Neutrophil (primary cell): ENCODE measurements at regions not wholly inside any gene's neighbourhood (a gene's known extent, or its start where the extent isn't known, plus 50 kb on each side); places are given as distances from the start of the nearest gene placed in this dataset.

Experiments
- H3K27ac ChIP-seq: fragments of 200-600 bp; sonication (generic); 2 replicates; pipeline ENCODE4 v1.5.1; 2016; ENCODE audit warnings: mild to moderate bottlenecking, moderate library complexity
- H3K27me3 ChIP-seq: fragments of 200-600 bp; sonication (generic); 2 replicates; pipeline ENCODE4 v1.6.0; 2016; ENCODE audit warnings: mild to moderate bottlenecking
- H3K36me3 ChIP-seq: fragments of 200-600 bp; sonication (generic); 2 replicates; pipeline ENCODE4 v1.5.1; 2017
- H3K4me1 ChIP-seq, 2 experiments: fragments of 200-600 bp in 1 of 2; sonication (generic) in 1 of 2; 1 replicate in 1 of 2; 2 replicates in 1 of 2; pipeline versions ENCODE4 v1.5.1 to v1.6.1; 2013 to 2016; ENCODE audit warnings: low read depth in 1 of 2, low read length in 1 of 2, mild to moderate bottlenecking in 1 of 2, moderate library complexity in 1 of 2; ENCODE audit not compliant: control insufficient read depth in 1 of 2, insufficient read depth in 1 of 2
- H3K4me3 ChIP-seq, 2 experiments: fragments of 200-600 bp in 1 of 2; sonication (generic) in 1 of 2; 1 replicate in 1 of 2; 2 replicates in 1 of 2; pipeline ENCODE4 v1.5.1; 2013 to 2016; ENCODE audit warnings: low read depth in 1 of 2, low read length in 1 of 2, mild to moderate bottlenecking in 1 of 2, moderate library complexity in 1 of 2
- H3K9me3 ChIP-seq: fragments of 200-600 bp; sonication (generic); 2 replicates; pipeline ENCODE4 v1.5.1; 2016
- CTCF ChIP-seq: fragments of 200-600 bp; sonication (generic); IDR thresholded peaks from 2 replicates; pipeline ENCODE4 v1.5.1; 2016; ENCODE audit warnings: antibody characterized with exemption

GRCh38 chr18:78801011-78801410, 178.6 kb upstream of the SALL3 start:
- Histone ChIP-seq H3K36me3 (no peaks in the 10 kb centered on the region), H3K27me3 (no peaks in the 10 kb centered on the region), H3K4me3 (no peak overlapping the region), H3K4me1 (no peaks in the 10 kb centered on the region), H3K27ac (no peak overlapping the region), H3K9me3 (no peaks in the 10 kb centered on the region)
- no peak for TF ChIP-seq CTCF

- TF ChIP-seq CTCF, result no peak
- Histone ChIP-seq H3K27me3 (no peaks in the 10 kb centered on the region), H3K9me3 (no peaks in the 10 kb centered on the region)
Measured at GRCh38 chr18:78803104-78803503, 176.5 kb upstream of the SALL3 start.

GRCh38 chr18:78804206-78805030, 175.2 kb upstream of the SALL3 start:
- Histone ChIP-seq H3K27me3 (no peaks in the 10 kb centered on the region), H3K4me3 (no peak overlapping the region), H3K36me3 (no peaks in the 10 kb centered on the region), H3K4me1 (no peaks in the 10 kb centered on the region), H3K27ac (no peak overlapping the region), H3K9me3 (no peaks in the 10 kb centered on the region)
- TF ChIP-seq CTCF, result no peak

More at GRCh38 chr18:78803104-78803503, 176.5 kb upstream of the SALL3 start:
- Histone ChIP-seq H3K4me3 (no peak overlapping the region), H3K27ac (no peak overlapping the region), H3K36me3 (no peaks in the 10 kb centered on the region), H3K4me1 (no peaks in the 10 kb centered on the region)

- Histone ChIP-seq H3K4me3 (no peak overlapping the region), H3K9me3 (no peaks in the 10 kb centered on the region), H3K4me1 (no peaks in the 10 kb centered on the region), H3K27me3 (no peaks in the 10 kb centered on the region), H3K36me3 (no peaks in the 10 kb centered on the region), H3K27ac (no peak overlapping the region)
- no peak for TF ChIP-seq CTCF
Measured at GRCh38 chr18:78805840-78806239, 173.8 kb upstream of the SALL3 start.

GRCh38 chr18:78807668-78808067, 171.9 kb upstream of the SALL3 start:
- Histone ChIP-seq H3K36me3 (no peaks in the 10 kb centered on the region), H3K4me3 (no peak overlapping the region), H3K27me3 (no peaks in the 10 kb centered on the region), H3K9me3 (no peaks in the 10 kb centered on the region), H3K27ac (no peak overlapping the region), H3K4me1 (no peaks in the 10 kb centered on the region)
- TF ChIP-seq CTCF, result no peak
